Myocyte (in vitro differentiated cells): ENCODE measurements at regions not wholly inside any gene's neighbourhood (a gene's known extent, or its start where the extent isn't known, plus 50 kb on each side); places are given as distances from the start of the nearest gene placed in this dataset.
"Not testable (repeated sequence)": the region's sequence is repeated elsewhere in the genome, so short reads cannot be mapped to it uniquely, and the experiment has no call there.

Experiments used
- DNase-seq: peaks from one replicate; pipeline ENCODE4 v3.0.0-alpha.2; 2012; ENCODE audit warnings: low read depth

DNA sequence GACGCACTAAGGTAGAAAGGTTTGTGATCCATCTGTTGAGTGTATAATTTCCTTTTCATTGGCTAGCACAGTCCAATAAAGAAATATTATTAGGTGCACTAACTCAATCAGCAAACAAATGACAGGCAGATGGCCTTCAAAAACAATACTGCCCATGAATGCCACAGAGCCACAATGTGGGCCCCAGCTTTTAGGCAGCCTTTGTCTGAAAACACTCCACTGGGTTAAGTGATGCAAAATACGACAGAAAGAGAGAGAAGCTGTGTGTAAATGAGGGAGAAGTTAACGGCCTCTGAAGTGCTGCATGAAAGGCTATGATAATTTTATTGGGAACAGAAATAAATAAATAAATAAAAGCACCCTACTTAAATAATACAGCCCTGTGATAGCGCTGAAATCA, 274.6 kb downstream of the NKX6-1 start:
- no peak for DNase-seq

GRCh38 chr4:84221704-84222103, 277.4 kb downstream of the NKX6-1 start:
- DNase-seq = no peak

- DNase-seq = no peak
Observed at GRCh38 chr4:84220990-84221389, 278.1 kb downstream of the NKX6-1 start.

DNA sequence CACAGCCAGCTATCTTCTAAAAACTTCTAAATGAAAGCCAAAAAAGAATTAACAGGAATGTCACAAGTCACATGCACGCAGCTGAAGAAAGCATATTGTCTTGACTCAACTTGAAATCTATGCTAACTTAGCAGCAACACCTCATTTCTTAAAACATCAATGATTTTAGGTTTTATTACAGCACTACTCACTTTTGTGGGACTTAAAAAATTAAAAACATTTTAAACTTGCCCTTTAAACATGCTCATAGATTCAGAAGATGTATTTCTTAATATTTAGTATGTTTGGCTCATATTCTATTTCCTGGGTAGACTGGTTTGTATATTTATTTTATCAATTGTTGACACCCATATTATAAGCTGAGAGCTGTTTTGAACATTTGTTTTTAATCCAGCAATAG, 279.4 kb downstream of the NKX6-1 start:
- no peak for DNase-seq

DNA sequence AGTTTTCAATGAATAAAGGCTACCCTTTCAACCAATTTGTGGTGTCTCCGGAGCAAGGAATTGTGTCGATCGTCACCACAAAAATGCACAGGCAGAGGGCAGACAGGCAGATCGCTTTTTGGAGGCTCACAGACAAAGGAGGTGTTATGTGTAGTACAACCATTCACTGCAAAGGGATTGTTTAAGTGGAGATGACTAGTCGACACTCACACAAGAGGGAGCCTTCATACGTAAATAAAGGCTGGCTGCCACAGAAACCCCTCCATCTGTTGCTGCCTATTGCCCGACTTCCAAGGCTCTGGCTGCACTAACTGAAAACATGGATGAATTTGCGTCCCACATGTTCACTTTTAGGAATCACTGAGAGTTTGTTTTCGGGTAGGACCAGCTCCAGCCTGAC, 281.1 kb downstream of the NKX6-1 start:
- no peak for DNase-seq

- DNase-seq = no peak
Observed at GRCh38 chr4:84215217-84215616, 283.9 kb downstream of the NKX6-1 start.

GRCh38 chr4:84206226-84206625, 292.9 kb downstream of the NKX6-1 start:
- DNase-seq = not testable (repeated sequence)

DNA sequence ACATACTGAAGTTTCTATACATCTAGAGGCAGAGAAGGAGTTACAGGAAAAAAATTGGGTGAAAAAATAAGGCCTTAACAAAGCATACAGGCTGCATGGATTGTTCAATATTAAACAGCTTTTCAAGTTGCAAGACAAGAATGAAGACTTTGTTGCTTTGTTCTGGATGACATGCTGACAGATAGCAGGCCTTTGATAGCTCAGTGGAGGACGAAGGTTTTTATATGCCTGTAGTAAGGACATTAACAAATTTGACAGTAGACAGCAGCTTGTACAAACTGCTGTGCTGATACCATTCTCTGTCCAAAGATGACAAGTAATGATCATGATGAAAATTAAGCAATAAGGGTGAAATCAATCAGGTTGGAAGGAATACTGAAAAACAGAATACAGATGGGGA, 309.9 kb downstream of the NKX6-1 start:
- DNase-seq = no peak

DNA sequence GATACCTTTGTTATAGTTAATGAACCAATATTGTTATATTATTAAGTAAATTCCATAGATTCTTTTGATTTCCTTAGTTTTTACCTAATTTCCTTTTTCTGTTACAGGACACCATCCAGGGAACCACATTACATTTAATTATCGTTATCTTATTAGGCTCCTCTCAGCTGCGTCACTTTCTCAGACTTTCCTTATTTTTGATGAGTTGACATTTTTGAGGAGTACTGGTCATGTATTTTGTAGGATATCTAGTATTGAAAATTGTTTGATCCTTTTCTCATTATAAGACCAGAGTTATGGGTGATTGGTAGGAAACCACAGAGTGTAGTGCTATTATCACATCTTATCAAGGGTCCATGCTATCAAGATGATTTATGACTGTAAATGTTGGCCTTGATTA, 319.7 kb downstream of the NKX6-1 start:
- no peak for DNase-seq

- no peak for DNase-seq
Observed at GRCh38 chr4:84177831-84178542, 321.1 kb downstream of the NKX6-1 start.

GRCh38 chr4:84176016-84176415, 323.1 kb downstream of the NKX6-1 start:
- DNase-seq = no peak

- DNase-seq = no peak
Observed at GRCh38 chr4:84171871-84172270, 327.2 kb downstream of the NKX6-1 start.

- no peak for DNase-seq
Observed at GRCh38 chr4:84167564-84167963, 331.5 kb downstream of the NKX6-1 start.

DNA sequence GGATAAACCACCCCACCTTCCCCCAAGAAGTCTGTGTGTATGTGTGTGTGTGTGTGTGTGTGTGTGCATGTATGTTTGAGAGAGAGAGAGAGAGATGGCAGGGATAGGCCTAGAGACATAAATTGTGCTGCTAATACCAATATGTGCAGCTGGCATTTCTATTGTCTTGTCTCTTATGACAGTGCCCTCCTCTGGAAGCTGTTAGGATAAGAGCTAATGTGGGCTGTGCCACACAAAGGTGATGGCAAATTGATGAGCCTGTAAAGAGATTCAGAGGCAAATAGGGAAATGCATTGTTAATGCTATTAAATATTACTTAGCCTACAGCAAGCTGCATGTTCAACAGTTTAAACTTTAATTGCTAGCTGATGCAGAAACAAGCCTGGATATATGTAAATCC, 332.0 kb downstream of the NKX6-1 start:
- no peak for DNase-seq

- no peak for DNase-seq
Observed at GRCh38 chr4:84166486-84166885, 332.6 kb downstream of the NKX6-1 start.

- no peak for DNase-seq
Observed at GRCh38 chr4:84164201-84164600, 334.9 kb downstream of the NKX6-1 start.

- peak; percentile 11 for DNase-seq
Observed at GRCh38 chr4:84159762-84160161, 339.3 kb downstream of the NKX6-1 start.

GRCh38 chr4:84158670-84159069, 340.4 kb downstream of the NKX6-1 start:
- no peak for DNase-seq

DNA sequence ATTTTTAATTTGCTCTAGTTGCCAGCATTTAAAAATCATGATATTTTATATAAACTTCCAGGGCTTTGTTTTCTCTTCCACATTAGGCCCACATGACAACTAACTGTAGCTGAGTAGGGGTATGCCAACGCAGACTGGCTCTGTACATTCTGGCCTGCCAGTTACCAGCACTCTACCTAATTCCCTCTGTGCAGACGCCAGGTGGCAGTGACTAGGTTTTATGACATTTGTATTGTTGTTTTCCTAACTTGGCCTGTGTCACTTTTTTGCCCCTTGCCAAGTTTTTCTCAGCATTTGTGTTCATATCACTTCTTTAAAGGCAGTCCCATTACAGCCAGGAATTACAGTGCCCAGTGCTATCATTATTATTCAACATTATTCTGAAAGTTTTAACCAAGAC, 347.5 kb downstream of the NKX6-1 start:
- no peak for DNase-seq

DNA sequence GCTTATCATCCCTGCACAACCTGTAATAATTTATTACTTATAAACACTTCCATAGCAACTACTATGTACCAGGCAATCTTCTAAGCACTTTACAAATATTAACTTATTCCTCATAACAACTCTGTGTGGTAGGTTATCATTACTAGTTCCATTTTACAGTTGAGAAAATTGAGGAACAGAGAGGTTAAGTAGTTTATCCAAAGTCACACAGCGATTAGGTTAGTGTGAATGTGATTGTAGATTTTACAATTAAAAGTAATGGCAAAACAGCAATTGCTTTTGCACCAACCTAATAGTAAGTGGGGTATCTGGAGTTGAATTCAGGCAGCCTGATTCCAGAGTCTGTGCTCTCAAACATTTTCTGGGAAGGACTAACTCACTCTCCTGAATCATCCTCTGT, 348.9 kb downstream of the NKX6-1 start:
- no peak for DNase-seq

DNA sequence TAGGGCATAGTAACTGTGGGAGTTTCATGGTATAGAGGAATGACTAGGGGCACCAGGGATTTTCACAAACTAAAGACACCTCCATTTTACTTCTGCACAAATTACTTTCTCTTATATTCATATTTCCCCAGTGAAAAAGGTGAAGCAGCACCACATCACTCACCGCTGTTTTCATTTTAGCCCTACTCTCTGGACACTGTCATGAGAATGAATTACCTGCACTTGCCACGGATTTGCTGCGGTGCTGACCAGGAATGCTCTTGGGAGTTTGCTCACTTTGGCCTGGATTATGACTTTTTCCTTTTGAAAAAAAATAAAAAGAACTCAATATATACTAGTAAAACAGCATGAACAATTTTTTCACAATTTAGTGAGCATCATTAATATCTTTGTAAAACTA, 351.3 kb downstream of the NKX6-1 start:
- DNase-seq = no peak

DNA sequence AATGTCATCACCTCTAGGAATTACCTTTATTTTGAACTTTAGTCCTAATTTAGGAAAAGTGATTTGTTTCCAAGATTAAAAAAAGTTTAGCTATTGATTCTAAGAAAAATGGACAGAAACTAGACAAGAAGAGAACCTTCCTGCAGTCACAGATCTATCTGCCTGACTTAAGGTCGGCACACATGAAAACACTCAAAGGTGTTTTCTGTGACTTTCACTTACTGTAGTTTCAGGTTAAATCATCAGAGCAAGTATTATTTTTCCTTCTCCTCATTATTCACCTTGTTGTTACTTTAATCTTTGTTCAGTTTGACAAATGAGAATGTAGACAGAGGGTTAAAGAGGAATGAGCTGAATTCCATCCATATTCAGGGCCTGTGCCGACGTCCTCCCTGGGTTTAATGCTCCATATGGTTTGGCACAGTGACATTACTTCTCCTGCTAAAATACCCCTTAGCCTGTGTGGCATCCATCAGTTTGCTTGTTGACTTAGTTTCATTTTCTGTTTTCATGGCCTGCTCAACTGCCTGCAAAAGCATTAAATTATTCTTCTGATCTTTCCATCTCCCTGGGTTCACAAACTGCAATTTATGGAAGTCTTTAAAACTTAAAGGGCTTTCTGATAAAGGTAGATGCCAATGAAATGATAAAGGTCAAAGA, 352.7 kb downstream of the NKX6-1 start:
- DNase-seq = no peak

DNA sequence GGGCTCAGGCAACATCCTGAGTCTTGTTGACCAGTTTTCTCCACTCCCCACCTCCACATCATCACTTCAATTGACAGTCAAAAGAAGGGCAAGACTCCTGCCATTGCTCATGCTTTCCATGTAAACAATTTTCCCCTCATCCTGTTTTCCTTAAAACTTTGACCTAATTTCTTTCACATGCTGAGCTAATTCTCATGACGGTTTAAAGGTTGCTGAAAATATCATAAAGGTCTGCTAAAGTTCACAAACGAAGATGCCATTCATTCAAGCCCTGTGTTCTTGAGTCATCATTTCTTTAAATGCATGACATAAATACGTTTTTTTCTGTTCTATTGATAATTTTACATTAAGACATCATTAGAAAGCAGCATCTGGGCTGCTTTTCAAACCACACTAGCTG, 353.9 kb downstream of the NKX6-1 start:
- no peak for DNase-seq
